ENCODE measurements at regions not wholly inside any gene's neighbourhood (a gene's known extent, or its start where the extent isn't known, plus 50 kb on each side); places are given as distances from the start of the nearest gene placed in this dataset.

DNA sequence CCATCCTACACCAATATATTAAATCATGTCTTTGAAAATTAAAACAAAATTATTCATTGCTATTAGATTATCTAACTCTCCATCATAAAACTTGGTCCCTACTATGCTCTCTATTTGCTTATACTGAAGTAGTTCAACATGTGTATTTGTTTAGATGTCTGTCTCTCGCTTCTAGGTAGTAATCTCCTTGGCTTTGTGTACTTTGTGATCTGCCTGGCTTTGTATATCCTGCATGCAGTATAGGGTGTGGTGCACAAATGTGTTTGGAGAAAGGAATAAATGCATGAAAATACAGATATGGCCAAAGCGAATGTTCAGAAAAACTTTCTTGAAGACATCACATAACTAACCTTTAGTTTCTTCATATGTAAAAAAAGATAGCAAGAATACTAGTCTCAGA is 246.6 kb upstream of the LRFN5 start:
- TF ChIP-seq, protein P1, sequence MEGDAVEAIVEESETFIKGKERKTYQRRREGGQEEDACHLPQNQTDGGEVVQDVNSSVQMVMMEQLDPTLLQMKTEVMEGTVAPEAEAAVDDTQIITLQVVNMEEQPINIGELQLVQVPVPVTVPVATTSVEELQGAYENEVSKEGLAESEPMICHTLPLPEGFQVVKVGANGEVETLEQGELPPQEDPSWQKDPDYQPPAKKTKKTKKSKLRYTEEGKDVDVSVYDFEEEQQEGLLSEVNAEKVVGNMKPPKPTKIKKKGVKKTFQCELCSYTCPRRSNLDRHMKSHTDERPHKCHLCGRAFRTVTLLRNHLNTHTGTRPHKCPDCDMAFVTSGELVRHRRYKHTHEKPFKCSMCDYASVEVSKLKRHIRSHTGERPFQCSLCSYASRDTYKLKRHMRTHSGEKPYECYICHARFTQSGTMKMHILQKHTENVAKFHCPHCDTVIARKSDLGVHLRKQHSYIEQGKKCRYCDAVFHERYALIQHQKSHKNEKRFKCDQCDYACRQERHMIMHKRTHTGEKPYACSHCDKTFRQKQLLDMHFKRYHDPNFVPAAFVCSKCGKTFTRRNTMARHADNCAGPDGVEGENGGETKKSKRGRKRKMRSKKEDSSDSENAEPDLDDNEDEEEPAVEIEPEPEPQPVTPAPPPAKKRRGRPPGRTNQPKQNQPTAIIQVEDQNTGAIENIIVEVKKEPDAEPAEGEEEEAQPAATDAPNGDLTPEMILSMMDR (IDR thresholded peaks at IDR 0.05): no peak
- TF ChIP-seq GATA2 (CRISPR knock-in tag; IDR thresholded peaks at IDR 0.05) (no peak), ELF1 (IDR thresholded peaks at IDR 0.05) (no peak), SIN3A (IDR thresholded peaks at IDR 0.05; ENCODE audit: borderline replicate concordance, low read depth, low read length) (no peak)
- TF ChIP-seq, protein P2, sequence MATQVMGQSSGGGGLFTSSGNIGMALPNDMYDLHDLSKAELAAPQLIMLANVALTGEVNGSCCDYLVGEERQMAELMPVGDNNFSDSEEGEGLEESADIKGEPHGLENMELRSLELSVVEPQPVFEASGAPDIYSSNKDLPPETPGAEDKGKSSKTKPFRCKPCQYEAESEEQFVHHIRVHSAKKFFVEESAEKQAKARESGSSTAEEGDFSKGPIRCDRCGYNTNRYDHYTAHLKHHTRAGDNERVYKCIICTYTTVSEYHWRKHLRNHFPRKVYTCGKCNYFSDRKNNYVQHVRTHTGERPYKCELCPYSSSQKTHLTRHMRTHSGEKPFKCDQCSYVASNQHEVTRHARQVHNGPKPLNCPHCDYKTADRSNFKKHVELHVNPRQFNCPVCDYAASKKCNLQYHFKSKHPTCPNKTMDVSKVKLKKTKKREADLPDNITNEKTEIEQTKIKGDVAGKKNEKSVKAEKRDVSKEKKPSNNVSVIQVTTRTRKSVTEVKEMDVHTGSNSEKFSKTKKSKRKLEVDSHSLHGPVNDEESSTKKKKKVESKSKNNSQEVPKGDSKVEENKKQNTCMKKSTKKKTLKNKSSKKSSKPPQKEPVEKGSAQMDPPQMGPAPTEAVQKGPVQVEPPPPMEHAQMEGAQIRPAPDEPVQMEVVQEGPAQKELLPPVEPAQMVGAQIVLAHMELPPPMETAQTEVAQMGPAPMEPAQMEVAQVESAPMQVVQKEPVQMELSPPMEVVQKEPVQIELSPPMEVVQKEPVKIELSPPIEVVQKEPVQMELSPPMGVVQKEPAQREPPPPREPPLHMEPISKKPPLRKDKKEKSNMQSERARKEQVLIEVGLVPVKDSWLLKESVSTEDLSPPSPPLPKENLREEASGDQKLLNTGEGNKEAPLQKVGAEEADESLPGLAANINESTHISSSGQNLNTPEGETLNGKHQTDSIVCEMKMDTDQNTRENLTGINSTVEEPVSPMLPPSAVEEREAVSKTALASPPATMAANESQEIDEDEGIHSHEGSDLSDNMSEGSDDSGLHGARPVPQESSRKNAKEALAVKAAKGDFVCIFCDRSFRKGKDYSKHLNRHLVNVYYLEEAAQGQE (IDR thresholded peaks at IDR 0.05; ENCODE audit: low read depth, low read length): no peak
